ENCODE measurements at regions not wholly inside any gene's neighbourhood (a gene's known extent, or its start where the extent isn't known, plus 50 kb on each side); places are given as distances from the start of the nearest gene placed in this dataset.

- no peak overlapping the region for H3K56ac ChIP-seq (ENCODE audit: extremely low read depth, insufficient read depth, low read length)
- ChIA-PET CTCF (interaction anchor here (0.7 kb wide), 1 partner anchor 49 kb away, joined by 3 read pairs; no protein-coding TSS in a partner anchor), POLR2A (ENCODE audit: unreplicated experiment) (interaction anchor here (0.9 kb wide), 1 partner anchor 16 kb away, joined by 3 read pairs; no protein-coding TSS in a partner anchor)
- H3K36me3 ChIP-seq (ENCODE audit: control insufficient read depth, insufficient read depth, low read length), result no peaks in the 10 kb centered on the region
- intact Hi-C loops (cut with micrococcal nuclease) (no loop called here), in situ Hi-C loops (cut with MboI; ENCODE audit: low sequenced_read_pairs) (no loop called here), dilution Hi-C loops (cut with HindIII; ENCODE audit: low sequenced_read_pairs, unreplicated experiment) (no loop called here)
- no peak overlapping the region for H3K4me3 ChIP-seq (ENCODE audit: insufficient read depth, low read depth, low read length)
- no peak overlapping the region for H2BK120ac ChIP-seq (ENCODE audit: low read depth, low read length)
- ATAC-seq (ENCODE audit: low read depth), result no peak
- WGBS, 2 experiments (ENCODE audit: extremely low coverage in 2 of 2, insufficient read length in 1 of 2), result no CpG with 5 or more reads among the region's 4 CpGs
- H4K20me1 ChIP-seq (ENCODE audit: insufficient read depth, low read length), result no peaks in the 10 kb centered on the region
- peaks cover 2% of the 10 kb centered on the region; the same call in 1 of the 2 replicates for H3K9me3 ChIP-seq (ENCODE audit: control insufficient read depth, insufficient read depth, low read length)
- no peak overlapping the region for H4K91ac ChIP-seq (ENCODE audit: insufficient read depth, low read depth, low read length)
- H2AFZ ChIP-seq (replicated peaks; ENCODE audit: low read length, poor library complexity), result no peak overlapping the region
- H2AK9ac ChIP-seq (replicated peaks; ENCODE audit: low read depth, low read length, poor library complexity), result no peak overlapping the region
- peak overlapping the region; percentile 64; the same call in 1 of the 2 replicates for H2AK5ac ChIP-seq (ENCODE audit: low read depth, low read length)
- BruUV-seq (replicated peaks), result no TSS peak
- H4K8ac ChIP-seq (ENCODE audit: low read depth in 2 of 2, low read length in 2 of 2), result no peak overlapping the region
- H3K4ac ChIP-seq (ENCODE audit: low read depth, low read length), result no peak overlapping the region
- H3K9ac ChIP-seq (ENCODE audit: low read depth, low read length), result no peak overlapping the region
- H3K9me1 ChIP-seq (ENCODE audit: insufficient read depth, low read length), result peaks cover 12% of the 10 kb centered on the region
- no peak overlapping the region for H3K23ac ChIP-seq (ENCODE audit: low read depth, low read length)
- no peak overlapping the region for H3K18ac ChIP-seq (ENCODE audit: low read depth, low read length)
- H2BK15ac ChIP-seq (ENCODE audit: low read depth, low read length), result no peak overlapping the region
- 0 out of 2 replicates have a peak overlapping the region, but pooled peaks have one; percentile 5 for H2BK20ac ChIP-seq (ENCODE audit: low read depth, low read length)
- H3K27me3 ChIP-seq (ENCODE audit: control insufficient read depth, insufficient read depth, low read length), result peaks cover 2% of the 10 kb centered on the region; the same call in 1 of the 2 replicates
- H2BK5ac ChIP-seq (ENCODE audit: low read depth, low read length, poor library complexity, severe bottlenecking), result no peak overlapping the region
- no peak overlapping the region for H3K27ac ChIP-seq (ENCODE audit: insufficient read depth, low read length)
- no peak overlapping the region for H3K4me2 ChIP-seq (ENCODE audit: low read depth, low read length)
- H3K79me1 ChIP-seq (ENCODE audit: low read depth in 1 of 2, low read length in 2 of 2), result no peaks in the 10 kb centered on the region
- H4K5ac ChIP-seq (ENCODE audit: low read depth, low read length), result no peak overlapping the region
- no peak overlapping the region for H3K14ac ChIP-seq (replicated peaks; ENCODE audit: low read depth, low read length)
- TF ChIP-seq CHD1 (IDR thresholded peaks at IDR 0.05; ENCODE audit: low read depth, low read length) (no peak), SMC3 (IDR thresholded peaks at IDR 0.05; ENCODE audit: low read depth, low read length) (no peak), RAD21 (IDR thresholded peaks at IDR 0.05; ENCODE audit: low read length) (no peak), MAZ (IDR thresholded peaks at IDR 0.05; ENCODE audit: borderline replicate concordance, low read depth, low read length) (no peak), BHLHE40 (IDR thresholded peaks at IDR 0.05; ENCODE audit: low read depth, low read length) (no peak), RFX5 (IDR thresholded peaks at IDR 0.05; ENCODE audit: low read depth, low read length) (no peak), ELK1 (IDR thresholded peaks at IDR 0.05; ENCODE audit: borderline replicate concordance, low read depth, low read length) (no peak), RCOR1 (IDR thresholded peaks at IDR 0.05; ENCODE audit: insufficient replicate concordance, low read length) (no peak), POLR2A (IDR thresholded peaks at IDR 0.05; ENCODE audit: low read depth, low read length) (no peak), MAFK (IDR thresholded peaks at IDR 0.05; ENCODE audit: low read depth, low read length) (no peak), FOS (IDR thresholded peaks at IDR 0.05; ENCODE audit: low read depth, low read length) (no peak)
- TF ChIP-seq, protein P1, sequence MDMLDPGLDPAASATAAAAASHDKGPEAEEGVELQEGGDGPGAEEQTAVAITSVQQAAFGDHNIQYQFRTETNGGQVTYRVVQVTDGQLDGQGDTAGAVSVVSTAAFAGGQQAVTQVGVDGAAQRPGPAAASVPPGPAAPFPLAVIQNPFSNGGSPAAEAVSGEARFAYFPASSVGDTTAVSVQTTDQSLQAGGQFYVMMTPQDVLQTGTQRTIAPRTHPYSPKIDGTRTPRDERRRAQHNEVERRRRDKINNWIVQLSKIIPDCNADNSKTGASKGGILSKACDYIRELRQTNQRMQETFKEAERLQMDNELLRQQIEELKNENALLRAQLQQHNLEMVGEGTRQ (IDR thresholded peaks at IDR 0.05; ENCODE audit: low read depth, low read length), result no peak
- TF ChIP-seq, protein P2, sequence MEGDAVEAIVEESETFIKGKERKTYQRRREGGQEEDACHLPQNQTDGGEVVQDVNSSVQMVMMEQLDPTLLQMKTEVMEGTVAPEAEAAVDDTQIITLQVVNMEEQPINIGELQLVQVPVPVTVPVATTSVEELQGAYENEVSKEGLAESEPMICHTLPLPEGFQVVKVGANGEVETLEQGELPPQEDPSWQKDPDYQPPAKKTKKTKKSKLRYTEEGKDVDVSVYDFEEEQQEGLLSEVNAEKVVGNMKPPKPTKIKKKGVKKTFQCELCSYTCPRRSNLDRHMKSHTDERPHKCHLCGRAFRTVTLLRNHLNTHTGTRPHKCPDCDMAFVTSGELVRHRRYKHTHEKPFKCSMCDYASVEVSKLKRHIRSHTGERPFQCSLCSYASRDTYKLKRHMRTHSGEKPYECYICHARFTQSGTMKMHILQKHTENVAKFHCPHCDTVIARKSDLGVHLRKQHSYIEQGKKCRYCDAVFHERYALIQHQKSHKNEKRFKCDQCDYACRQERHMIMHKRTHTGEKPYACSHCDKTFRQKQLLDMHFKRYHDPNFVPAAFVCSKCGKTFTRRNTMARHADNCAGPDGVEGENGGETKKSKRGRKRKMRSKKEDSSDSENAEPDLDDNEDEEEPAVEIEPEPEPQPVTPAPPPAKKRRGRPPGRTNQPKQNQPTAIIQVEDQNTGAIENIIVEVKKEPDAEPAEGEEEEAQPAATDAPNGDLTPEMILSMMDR (conservative IDR thresholded peaks at IDR 0.05; ENCODE audit: low read depth, low read length), result no peak
- peaks cover 8% of the 10 kb centered on the region for H3K4me1 ChIP-seq (ENCODE audit: control insufficient read depth, insufficient read depth, low read length)
- DNase-seq, result peak; percentile 39
Observed at GRCh38 chr5:17396247-17396646, 101.8 kb upstream of the TAF11L2 start.

Data from IMR-90 (cell line).